DMS53 treated with DMSO at 0.1 percent for 48 hours (cell line): ENCODE measurements at regions not wholly inside any gene's neighbourhood (a gene's known extent, or its start where the extent isn't known, plus 50 kb on each side); places are given as distances from the start of the nearest gene placed in this dataset.
"Not testable (repeated sequence)": the region's sequence is repeated elsewhere in the genome, so short reads cannot be mapped to it uniquely, and the experiment has no call there.

Source experiments
- DNase-seq: peaks from one replicate; lab custom pipeline; 2025; ENCODE audit not compliant: unreplicated experiment; lab: John Stamatoyannopoulos, UW

DNA sequence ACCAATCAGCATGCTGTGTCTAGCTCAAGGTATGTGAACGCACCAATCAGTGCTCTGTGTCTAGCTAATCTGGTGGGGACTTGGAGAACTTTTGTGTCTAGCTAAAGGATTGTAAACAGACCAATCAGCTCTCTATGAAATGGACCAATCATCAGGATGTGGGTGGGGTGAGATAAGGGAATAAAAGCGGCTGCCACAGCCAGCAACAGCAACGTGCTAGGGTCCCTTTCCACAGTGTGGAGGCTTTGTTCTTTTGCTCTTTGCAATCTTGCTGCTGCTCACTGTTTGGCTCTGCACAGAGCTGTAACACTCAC lies 1353.9 kb upstream of the CDH18 start:
- DNase-seq, result not testable (repeated sequence)

DNA sequence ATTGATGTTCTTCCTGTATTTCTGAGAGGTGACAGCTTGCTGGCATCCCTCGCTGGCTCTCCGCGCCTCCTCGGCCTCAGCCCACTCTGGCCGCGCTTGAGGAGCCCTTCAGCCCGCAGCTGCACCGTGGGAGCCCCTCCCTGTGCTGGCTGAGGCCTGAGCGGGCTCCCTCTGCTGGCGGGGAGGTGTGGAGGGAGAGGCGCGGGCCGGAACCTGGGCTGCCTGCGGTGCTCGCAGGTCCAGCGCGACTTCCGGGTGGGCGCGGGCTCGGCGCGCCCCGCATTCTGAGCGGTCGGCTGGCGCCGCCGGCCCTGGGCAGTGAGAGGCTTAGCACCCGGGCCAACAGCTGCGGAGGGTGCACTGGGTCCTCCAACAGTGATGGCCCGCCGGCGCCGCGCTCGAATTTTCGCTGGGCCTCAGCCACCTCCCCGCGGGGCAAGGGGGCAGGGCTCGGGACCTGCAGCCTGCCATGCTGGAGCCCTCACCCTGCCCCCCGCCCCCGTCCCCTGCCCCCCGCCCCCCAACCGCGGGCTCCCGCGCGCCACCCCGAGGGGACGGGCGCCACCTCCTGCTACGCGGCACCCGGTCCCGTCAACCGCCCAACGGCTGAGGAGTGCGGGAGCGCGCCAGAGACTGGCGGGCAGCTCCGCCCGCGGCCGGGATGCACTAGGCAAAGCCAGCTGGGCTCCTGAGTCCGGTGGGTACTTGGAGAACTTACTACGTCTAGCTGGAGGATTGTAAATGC lies 1353.4 kb upstream of the CDH18 start:
- DNase-seq, result not testable (repeated sequence)

DNA sequence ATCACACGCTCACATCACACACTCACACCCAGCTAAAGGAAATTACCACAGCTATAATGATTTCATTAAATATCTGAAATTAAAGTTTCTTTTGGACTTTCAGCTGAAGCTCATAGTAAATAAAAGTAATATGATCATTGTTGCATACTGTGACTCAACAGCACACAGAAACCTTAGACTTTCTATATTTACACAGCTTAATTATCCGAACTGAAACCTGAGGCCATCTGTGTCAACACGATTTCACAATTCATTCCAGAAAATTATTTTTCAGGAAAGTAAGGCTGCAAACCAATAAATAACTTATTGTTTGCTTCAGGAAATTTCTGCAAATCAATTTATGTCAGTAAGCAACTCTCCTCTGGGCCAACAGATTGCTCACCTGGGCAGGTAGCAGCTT lies 1352.2 kb upstream of the CDH18 start:
- peak; percentile 63 for DNase-seq

DNA sequence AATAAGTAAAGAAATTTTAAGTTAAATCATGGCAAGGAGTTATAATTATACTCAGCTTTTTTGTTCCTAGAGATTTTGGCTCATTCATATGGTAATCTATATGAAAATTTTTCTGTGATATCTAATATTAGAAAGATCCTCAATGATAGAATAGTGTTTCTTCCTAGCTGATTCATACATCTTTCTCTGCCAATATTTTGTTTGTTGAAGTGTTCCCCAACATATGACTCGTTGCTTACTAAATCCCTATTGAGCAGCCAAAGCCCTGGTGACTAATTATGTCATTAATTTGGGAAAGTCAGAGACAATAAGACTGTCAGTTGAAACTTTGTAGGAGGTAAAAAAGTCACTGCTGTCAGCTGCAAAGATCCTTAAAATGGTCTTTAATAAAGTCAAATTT lies 1348.5 kb upstream of the CDH18 start:
- not testable (repeated sequence) for DNase-seq

DNA sequence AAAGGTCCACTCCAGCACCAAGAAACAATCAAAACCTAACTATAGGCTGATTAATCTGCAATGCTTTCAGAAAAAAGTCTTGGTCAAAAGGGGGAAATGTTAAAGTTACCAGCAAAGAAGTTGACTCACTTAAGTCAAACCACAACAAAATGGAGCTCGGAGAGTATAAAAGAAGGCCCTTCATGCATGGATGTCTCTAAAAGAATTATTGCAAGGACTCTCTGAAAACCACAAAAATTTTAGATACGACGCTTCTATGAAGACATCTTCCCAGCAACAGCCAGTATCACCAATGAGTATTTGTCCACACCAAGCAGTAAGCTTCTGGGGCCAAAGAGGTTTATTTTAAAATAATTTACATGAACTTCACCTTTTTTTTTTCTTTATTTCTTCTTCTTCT lies 1327.4 kb upstream of the CDH18 start:
- not testable (repeated sequence) for DNase-seq

DNA sequence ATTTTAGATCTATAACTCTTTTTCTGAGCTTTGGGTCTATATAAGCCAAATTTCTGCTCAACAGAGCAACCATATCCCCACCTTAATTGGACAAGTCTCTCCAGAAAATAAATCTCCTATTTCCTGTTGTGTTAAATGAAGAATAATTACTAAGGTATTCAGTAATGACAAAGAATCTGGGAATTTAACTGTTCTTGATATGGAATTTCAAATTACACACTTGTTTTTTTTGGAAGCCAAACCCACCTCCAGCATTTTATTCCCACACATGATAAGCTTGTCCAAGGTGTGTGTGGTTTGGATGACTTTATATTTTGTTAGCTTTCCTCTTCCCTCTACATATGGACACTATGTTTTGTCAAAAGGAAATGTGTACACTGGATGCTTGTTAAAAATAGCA lies 1313.2 kb upstream of the CDH18 start:
- not testable (repeated sequence) for DNase-seq

DNA sequence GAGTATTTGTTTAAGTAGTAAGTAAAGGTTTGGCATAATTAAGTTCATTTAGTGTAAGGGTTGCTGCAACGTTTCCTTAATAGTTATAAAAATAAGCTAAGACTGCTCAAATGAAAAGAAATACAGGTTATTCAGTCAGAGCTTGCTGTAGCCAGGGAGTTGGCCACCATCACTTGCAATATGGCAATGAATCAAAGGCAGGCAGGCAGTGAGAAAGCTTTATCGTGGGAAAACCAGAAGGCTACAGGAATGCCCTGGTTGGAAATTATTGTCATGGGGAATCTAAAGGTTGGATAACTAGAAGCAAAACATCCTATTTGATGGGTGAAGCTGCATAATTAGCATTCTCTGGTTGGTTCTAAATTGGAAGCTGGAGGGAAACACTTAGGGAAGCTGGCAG lies 1286.4 kb upstream of the CDH18 start:
- DNase-seq, result not testable (repeated sequence)

DNA sequence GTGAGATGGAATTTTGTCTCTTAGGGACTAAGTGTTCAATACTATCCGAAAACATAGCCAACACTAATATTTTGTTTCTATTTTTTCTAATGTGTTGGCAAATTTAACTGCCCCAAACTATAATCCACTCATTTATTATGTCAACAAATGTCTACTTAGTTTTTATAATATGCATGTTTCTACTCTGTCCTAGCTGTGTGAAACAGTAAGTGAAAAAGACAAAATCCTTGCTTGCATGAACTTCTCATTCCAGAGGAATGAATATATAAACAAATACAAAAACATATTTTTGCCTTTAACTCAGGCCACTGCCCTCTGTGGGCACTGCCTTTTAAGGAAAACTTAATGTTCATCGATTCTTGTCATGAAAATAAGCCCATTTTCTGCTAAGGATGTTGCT lies 1275.4 kb upstream of the CDH18 start:
- no peak for DNase-seq

DNA sequence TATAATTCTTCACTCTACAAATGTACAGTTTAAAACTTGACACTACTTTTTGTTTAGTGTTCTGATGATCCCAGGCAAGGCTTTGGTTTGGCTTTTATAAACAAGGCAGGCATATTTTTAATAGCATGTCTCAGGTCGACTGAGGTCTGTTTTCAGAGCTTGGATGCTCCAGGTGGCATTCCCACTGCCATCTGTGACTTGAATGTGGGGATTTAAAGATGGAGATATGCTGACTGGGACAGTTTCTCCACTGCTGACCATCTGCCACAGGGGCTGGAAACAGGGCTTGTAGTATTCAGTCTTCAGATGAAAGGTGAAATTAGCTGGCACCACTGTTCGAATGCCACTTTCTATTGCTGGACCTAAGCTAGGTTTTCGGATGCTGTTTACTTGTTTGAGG lies 1266.2 kb upstream of the CDH18 start:
- DNase-seq, result no peak

DNA sequence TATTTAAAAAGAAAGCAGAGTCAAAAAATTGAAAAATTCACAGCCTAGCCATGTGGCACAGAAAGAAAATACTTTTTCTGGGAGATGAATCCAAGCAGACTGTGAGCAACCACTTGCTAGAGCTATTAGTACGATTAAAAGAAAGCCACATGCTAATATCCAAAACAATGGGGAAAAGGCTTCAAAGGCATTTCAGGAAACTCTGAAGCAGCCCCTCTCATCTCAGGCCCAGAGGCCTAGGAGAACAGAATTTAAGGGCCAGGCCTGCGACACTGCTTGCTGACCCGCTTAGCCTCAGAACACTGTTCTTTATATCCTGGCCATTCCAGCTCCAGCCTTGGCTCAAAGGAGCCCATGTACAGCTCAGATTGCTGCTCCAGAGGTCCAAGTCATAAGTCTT lies 1257.0 kb upstream of the CDH18 start:
- DNase-seq, result no peak

DNA sequence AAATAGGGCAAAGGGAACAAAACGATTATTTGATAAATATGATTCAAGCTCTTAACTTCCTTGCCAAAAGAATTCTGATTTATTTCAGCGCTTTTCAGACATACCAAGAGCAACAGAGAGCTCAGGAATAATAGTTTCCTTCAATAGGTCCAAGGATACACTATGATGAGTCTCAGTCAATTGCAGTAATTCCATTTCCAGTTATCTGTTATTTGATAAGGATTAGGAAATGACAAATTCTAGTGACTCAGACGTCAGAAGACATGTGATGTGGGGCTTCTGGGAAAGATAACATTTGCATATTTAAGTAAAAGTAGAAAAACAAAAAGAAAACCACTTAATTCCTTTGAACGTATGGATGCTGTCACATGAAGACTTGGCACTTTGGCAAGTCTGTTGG lies 1250.8 kb upstream of the CDH18 start:
- DNase-seq, result no peak

DNA sequence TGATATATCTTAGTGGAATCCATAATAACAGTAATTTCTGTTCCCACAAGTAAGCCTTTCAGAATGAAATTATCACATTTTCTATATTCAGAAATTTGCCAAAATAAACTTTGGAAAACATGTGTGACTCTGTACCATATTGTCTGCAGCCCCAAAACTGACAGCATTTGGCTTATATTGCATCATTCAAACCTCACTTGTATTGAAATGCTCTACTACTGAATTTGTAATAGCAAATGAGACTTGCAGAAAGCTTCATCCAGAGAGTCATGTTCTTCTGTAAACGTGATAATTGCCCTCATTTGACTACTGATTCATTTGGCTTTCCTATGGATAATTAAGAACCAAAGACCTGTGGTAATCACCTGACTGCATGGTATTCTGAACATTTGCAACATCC lies 1249.5 kb upstream of the CDH18 start:
- no peak for DNase-seq

DNA sequence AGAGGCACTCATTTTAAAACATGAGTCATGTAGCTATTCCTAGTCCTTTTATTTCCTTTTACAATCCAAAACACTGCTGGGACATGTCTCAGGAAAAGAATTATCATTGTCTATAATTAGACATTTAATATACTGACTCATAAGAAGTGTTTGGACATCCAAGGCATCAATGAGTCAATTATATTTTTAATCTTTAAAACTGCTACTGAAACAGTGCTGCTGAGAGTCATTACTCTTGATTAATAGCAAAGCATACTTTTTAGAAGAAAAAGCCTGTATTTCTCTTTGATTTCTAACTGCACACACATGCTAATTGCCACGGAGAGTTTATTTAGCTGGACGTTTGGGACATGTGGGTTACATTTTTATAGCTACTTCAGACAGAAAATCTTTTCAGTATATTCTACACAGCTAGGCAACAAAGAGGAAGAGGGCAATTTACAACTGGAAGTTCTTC lies 1249.0 kb upstream of the CDH18 start:
- peak; percentile 14 for DNase-seq

DNA sequence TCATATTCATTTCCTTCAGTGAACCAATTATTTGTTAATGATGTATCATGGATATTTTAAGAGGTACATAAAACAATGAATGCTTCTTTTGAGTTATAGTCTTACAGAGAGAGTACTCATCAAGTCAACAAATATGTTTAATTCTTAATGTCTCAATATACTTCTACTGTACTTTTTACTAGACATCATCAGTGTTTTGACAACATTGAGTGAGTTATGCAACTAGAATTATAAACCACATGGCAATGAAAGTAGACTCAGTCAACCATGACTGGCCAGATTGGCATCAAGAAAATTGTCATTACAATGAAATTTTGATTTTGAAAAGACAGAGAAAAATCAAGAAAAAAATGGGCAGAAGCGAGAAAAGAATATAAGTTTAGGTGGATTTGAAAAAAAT lies 1248.1 kb upstream of the CDH18 start:
- no peak for DNase-seq

DNA sequence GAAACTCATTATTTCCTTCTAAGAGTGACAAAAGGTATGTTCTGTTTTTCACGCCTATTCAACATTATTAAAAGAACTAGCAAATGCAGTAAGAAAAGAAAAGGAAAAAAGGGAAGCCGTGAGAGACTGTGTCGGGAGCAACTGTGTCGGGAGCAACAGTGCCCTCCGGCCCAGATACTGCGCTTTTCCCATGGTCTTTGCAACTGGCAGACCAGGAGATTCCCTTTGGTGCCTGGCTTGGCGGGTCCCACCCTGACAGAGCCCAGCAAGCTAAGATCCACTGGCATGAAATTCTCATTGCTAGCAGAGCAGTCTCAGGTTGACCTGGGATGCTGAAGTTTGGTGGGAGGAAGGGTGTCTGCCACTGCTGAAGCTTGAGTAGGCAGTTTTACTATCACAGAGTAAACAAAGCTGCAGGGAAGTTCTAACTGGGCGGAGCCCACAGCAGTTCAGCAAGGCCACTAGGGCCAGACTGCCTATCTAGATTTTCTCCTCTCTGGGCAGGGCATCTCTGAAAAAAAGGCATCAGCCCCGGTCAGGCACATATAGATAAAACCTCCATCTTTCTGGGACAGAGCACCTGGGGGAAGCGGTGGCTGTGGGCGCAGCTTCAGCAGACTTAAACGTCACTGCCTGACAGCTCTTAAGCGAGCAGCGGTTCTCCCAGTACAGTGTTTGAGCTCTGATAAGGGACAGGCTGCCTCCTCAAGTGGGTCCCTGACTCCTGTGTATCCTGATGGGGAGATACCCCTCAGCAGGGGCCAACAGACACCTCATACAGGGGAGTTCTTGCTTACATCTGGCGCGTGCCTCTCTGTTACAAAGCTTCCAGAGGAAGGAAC lies 1237.4 kb upstream of the CDH18 start:
- no peak for DNase-seq

DNA sequence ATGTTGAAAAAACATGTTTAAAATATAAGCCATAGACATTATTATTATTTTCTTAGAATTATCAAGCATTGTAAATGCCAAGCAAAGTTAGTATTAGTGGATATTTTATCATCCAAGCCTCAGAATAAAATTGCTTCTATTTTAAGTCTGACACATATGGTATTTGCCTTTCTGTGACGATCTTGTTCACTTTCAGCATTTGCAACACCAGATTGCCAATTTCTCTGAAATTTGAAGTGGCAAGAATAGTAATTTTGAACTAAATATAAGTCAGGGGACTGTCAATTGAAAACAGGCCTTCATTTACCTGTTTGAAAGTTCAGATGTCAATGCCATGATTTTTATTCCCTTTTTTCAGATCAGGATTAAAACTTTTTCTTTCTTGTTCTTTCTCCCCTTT lies 1233.6 kb upstream of the CDH18 start:
- DNase-seq, result no peak

DNA sequence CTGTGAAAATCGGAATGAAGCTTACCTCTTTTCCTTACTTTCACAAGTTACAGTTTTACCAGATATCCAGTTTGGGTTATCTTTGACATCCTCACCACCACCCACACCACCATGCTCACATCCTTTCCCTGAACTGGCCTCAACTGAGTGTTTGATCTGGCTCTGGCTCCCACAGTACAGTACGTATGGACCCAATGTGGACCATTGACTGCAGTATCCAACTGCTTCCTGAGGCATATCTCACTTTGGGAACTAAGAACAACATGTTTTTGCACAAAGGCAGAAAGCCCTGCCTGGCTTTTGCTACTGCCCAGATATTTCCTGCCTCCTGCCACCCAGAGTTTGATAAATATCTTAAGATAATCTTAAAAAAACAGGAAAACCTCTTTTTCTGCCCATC lies 1232.0 kb upstream of the CDH18 start:
- DNase-seq, result no peak

DNA sequence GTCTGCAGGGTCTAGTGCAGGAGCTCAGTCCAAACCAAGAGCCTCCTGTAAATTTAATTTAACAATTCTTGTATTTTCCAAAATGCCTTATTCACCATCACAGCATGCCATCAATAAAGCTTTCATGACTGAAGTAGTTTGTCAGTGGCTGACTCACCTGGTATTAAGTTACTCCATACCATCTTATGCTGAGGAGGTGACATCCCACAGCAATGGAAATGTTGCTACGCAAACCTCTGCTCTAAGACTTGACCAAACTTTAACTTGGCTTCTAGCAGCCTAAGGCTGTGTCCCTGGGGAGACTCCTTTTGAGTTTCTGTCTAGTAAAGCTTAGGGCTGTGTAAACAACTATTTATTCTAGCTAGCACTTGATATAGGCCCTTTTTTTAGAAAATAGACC lies 1231.3 kb upstream of the CDH18 start:
- peak; percentile 66 for DNase-seq

DNA sequence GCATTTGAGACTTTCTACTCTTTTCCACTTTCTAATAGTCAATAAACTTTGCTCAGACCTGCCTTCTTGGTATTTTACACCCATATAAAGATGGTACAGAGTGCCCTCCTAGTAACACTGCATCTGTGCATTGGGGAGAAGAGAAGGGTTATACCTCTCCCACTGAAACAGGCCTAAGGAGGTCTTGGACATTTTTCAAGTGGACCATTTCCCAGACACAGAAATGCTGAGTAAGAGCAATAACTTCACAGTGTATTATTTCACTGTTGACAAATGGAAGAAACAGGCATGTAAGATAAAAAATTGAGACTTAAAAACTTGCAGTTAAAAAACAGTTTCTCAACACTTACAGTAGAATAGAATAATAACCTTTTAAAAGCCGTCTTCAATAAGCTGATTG lies 1224.0 kb upstream of the CDH18 start:
- no peak for DNase-seq

DNA sequence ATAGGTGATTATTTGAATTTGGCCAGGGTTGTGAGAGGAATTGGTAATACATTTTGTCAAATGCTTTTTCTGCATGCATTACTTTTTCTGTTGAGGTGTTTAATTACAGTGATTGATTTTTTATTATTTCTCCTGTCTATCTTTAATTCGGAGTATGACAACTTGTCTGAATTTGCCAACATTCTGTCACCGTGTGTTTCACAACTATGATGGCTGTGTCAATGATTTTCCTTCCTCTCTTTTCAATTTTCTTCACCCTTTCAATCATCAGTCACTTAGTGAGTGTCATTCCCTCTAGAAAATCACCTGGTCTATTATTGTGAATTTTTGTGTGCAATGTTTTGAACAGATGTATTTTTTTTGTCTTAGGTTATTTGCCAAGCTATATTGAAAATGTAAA lies 1221.4 kb upstream of the CDH18 start:
- DNase-seq, result no peak

DNA sequence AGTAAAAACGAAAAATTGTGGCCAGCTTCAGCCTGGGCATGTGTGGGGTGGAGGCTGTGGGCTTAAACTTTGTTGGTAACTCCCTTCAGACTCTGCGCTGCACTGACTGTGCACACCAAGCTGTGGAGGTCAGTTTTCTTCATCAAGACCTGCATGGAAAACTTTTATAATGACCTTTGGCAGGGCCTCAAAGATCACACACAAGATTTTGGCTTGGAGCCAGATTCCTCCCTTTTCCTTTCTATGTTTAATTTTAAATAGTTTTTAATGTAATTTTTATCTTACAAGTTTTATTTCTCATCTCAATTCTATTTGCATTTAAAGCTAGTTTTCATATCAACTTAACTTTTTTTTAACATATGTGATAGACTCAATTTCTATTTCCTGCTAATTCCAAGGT lies 1211.1 kb upstream of the CDH18 start:
- no peak for DNase-seq

DNA sequence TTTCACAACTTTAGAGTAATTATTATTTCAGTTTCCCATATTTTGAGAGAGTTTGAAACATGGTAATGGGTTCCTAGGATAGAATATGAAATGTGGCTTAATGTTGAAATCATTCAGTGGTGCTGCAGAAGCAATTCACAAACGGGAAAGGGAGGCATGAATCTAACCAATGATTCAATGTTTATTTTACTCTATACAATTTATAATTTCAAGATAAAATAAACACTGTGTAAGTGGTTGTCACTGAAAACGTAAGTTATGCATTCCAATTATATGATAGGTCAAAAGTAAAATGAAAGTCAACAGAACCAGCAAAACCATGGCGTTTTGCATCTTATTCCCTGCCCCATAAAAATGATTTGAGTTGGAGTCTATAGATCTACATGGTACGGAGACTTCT lies 1207.1 kb upstream of the CDH18 start:
- no peak for DNase-seq

DNA sequence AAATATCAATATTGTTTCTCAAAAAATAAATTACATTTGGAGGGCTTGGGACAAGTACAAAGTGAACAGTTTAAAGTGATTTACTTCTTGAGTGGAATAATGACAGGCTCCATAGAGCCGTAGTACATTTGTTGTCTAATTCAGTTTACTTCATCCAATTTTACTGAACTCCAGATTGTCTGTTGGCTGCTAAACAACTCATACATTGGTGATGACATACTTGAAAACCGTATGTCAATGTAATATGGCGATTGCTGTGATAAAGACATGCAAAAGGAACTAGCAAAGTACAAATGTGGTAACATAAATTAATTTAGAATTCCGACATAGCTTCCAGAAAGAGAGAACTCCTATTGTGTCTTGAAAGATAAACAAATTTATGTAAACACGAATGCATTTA lies 1197.5 kb upstream of the CDH18 start:
- no peak for DNase-seq
